Daoy (cell line): ENCODE measurements at regions not wholly inside any gene's neighbourhood (a gene's known extent, or its start where the extent isn't known, plus 50 kb on each side); places are given as distances from the start of the nearest gene placed in this dataset.

Experiments
- DNase-seq: peaks from one replicate; pipeline ENCODE4 v3.0.0-alpha.2; 2015; ENCODE audit warnings: low read depth

DNA sequence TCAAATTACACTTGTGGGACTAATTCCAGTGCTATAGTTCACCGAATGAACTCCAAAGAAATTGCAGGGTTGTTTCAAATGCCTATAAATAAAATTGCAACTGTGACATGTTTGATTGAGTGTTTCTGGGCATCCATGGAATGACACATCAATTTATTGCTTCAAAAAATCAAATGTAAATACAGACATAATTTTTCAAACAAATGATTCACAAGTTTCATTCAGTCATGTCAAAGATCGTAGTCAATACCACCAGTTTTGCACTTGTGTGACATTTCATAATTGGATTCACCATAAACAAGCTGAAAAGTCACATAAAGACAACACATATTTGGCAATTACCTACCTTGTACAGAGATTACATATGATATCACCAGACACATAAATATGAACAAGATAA, 350.8 kb downstream of the CDH2 start:
- no peak for DNase-seq

DNA sequence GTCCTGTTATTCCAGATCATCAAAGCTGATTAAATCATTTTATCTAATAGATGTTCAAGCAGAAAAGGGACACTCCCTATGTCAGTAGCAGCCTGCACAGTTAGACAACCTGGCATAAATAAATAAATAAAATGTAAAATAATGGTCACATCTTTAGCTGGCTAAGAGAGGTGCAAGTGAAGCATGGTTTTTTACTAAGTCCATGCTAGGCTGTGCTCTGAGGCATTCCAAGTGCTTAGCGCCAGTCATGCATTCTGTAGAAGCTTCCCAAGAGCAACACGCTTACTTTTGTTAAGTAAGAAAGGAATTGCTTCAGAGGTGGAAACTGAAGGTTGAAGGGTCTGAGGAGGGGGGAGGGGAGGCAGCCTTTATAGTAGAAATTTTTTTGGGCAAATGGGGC, 351.2 kb downstream of the CDH2 start:
- DNase-seq, result no peak

GRCh38 chr18:27824841-27825681, 351.9 kb downstream of the CDH2 start:
- DNase-seq, result no peak

DNA sequence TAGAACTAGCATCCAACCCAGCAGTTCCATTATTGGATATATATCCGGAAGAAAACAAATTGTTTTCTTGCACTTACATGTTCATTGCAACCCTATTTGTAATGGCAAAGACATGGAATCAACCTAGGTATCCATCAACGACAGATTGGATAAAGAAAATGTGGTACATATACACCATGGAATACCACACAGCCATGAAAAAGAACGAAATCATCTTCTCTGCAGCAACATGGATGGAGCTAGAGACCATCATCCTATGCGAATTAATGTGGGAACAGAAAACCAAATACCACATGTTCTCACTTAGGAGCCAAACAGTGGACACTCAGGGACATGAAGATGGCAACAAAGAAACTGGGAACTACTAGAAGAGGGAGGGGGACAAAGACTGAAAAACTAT, 352.7 kb downstream of the CDH2 start:
- no peak for DNase-seq

- no peak for DNase-seq
Observed at GRCh38 chr18:27823053-27823452, 353.9 kb downstream of the CDH2 start.

DNA sequence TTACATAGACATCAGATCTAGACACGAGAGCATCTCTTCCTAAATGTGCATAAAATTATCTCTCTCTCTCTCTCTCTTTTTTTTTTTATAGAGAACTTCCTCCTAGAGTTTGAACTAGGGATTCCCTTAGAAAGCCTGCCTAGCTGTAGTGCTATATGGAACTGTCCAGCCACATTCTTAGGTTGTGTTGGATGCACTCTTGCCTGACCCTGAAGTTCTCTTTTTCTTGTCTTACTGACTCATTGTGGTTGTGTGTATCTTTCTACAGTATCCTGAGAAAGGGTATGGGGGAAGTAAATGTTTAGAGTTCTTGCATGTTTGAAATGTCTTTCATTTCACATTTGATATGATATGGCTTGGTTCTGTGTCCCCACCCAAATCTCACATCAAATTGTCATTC, 368.2 kb downstream of the CDH2 start:
- no peak for DNase-seq

DNA sequence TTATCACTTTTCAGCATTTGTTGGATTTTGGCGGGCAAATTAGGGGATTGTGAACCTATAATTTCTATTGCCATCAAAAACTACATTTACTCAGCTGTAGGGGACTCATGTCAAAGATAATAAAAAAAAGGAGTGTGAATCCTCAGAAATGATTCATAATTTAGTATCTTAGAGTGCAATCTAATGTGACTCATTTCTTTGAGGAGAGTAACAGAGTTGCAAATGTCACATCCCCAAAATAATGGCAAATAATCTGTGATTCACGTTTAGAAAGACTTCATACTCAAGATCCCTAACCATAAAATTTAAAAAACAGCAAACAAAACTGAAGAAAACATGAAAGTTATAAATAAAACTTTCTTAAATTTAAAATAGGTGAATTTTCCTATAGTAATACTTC, 373.0 kb downstream of the CDH2 start:
- no peak for DNase-seq

GRCh38 chr18:27797484-27797883, 379.4 kb downstream of the CDH2 start:
- no peak for DNase-seq

GRCh38 chr18:27794181-27794926, 382.6 kb downstream of the CDH2 start:
- DNase-seq, result no peak

DNA sequence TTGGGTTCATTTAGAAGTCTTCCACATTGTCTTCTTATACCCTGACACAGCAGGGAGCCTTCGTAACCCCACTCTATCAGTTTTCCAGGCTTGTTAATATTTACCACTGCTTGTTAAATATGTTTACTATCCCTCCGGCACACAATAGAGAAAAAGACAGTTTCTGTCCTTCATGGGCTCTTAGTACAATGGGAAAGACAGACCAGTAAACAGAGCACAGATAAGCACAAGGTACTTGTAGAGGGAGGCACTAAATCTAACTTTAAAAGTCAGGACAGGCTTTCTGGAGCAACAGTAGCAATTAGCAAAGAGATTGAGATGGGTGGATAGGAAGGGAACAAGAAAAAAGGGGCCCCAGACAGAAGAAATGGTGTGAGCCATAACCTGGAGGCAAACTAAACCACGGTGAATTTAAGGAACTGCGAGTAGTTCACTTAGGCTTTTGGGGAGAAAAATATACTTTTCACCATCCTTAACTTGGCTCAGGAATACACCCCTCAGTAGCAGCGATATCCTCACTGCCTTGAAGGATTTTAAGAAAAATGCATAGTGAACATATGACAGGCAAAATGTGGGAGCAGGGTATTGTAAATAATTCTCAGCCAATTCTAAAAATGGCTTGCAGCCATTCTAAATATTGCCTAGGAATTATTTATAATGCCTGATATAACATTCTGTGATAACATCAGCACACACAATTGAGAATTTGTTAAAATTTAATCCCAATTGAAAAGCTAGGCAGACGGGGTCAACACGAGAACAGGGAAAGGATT, 383.7 kb downstream of the CDH2 start:
- no peak for DNase-seq

- DNase-seq, result no peak
Observed at GRCh38 chr18:27789406-27789805, 387.5 kb downstream of the CDH2 start.

DNA sequence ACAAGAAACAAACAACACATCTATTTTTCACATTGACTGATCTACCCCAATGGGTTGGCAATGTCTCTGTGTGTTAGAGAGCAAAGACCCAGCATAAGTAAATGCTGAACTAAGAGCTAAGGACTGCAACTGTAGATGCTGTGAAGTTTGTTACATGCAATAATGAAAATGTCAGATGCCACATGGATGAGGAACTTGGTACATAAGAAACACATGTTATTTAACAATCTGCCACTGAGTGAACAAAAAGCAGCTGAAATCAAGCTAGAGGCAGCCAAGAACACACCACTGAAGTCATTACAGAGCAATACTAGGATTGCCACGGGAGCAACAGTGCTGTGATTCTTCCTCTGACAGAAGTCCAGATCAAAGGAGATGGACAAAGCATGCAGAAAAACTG, 389.4 kb downstream of the CDH2 start:
- DNase-seq, result no peak

DNA sequence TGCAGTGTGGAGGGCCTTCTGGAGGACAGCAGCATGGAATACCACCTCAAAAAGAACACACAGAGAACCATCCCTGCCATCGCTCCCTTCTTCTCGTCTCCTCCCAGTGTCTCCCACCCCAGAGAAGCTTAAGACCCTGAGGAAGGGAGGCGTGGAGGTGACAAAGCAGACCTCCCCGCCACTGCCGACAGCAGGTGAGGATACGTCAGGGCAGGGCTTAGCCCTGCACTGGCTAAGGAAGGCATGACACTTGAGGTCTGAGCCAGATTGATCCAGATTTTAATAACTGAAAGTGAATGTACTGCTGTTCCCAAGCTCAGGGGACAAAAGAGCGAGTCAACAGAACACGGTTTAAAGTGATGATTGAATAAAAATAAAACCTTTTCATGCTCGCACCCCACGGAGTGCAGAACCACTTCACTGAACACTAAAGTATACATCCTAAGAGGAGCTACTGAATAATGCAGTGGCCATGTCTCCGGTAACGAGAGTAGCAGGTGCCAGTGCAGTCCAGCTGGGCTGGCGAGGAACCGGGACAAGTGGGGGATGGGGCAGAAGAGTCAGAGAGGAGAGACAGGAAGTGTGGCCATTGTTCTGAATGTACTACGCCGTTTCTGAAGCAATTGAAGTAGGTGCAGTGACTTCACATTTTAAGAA, 391.0 kb downstream of the CDH2 start:
- no peak for DNase-seq

- no peak for DNase-seq
Observed at GRCh38 chr18:27780061-27780745, 396.7 kb downstream of the CDH2 start.

DNA sequence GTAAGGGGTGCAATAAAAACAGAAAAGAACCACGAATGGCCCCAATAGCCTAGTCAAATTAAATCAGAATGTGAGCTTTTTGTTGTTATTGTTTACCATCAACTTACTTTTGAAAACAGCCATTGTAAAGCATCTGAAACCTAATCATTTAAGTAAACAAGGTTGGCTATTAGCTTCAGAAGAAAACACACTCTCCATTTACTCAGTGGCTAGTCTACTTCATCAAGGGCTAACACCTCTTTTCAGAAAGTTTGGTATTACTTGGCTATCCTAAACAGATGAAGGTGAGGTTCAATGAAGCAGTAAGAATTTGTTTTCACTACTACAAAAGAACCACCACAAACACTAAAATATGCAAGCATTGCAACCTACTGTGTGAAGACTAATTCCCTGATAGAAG, 398.0 kb downstream of the CDH2 start:
- DNase-seq, result no peak

- DNase-seq, result no peak
Observed at GRCh38 chr18:27778441-27778840, 398.5 kb downstream of the CDH2 start.

DNA sequence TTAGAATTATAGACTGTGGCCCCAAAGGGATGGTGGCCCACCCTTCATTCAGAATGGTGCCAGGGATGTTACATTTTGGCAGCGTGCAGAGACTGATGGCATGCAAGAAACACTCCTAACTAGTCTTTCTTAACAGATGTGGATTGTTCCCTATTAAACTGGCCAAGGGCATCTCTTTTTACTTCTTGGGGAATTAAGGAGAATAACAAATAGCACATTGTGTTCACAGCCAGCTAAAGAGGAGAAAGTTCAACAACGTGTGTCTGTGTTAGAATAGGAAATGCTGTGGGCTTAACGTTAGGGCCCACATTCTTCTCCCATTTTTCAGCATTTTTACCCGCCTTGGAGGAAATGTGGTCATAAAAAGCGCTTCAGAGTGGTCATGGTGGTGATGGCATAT, 404.8 kb downstream of the CDH2 start:
- DNase-seq, result no peak

DNA sequence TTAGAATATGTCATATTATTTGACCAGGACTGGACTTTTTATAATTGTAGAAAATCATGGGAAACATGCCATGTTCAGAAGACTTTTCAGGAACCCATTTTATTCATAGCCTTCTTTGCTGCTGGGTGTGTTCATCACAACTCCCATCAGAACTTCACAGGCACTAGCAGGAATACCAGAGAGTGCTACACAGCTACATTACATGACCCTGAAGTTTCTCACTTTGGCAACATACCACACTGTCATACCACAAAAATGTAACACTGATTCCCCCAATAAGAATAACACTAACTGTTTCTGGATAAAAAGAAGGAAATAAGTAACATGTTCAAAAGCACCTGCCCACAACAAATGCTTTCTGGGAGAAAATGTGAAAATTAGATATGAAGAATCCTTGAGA, 405.4 kb downstream of the CDH2 start:
- DNase-seq, result no peak

DNA sequence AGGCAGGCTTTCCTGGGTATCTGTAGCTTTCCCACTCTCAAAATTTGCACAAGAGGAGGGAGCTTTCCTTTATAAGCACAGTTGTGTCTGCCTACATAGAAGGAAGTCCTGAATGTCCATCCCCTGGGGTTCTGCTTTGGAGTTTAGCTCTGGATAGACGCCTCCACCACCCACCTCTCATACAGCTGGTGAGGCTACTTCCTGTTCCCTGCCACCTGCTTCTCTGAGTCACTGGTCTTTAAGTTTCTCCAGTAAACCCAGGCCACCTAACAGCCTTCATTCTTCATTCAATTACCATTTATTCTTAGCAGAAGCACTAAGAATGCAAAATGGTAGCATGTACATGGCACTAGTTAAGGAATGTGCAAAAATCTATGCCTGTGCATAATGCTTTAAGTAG, 407.8 kb downstream of the CDH2 start:
- DNase-seq, result no peak

- DNase-seq, result no peak
Observed at GRCh38 chr18:27763936-27764335, 413.0 kb downstream of the CDH2 start.

GRCh38 chr18:27763341-27763740, 413.6 kb downstream of the CDH2 start:
- DNase-seq, result no peak
